B cell (primary cell): ENCODE measurements at regions not wholly inside any gene's neighbourhood (a gene's known extent, or its start where the extent isn't known, plus 50 kb on each side); places are given as distances from the start of the nearest gene placed in this dataset.

Experiments
- ATAC-seq: fragments of 200-7000 bp; cut with Tn5 transposase; one replicate; pipeline ENCODE4 v1.10.0; 2021; ENCODE audit warnings: low read depth, mild to moderate bottlenecking, moderate number of reproducible peaks, moderate library complexity
- CTCF ChIA-PET: fragments of 350-600 bp; sonication (Branson Sonifier 250); formaldehyde crosslinking; loops from one replicate; lab custom pipeline; 2021; ENCODE audit warnings: antibody characterized with exemption, inconsistent platforms; lab: Charles Lee
- POLR2A ChIA-PET: fragments of 350-600 bp; sonication (Branson Sonifier 250); formaldehyde crosslinking; loops from one replicate; lab custom pipeline; 2021; ENCODE audit warnings: antibody characterized with exemption; lab: Charles Lee
- DNase-seq: peaks from one replicate; pipeline ENCODE4 v3.0.0; 2013
- H2AFZ ChIP-seq: 2 replicates; pipeline ENCODE4 v1.6.1; 2012; ENCODE audit warnings: mild to moderate bottlenecking, low read depth, low read length; ENCODE audit not compliant: insufficient read depth, poor library complexity, severe bottlenecking
- H3K27ac ChIP-seq, 2 donors: 1 replicate in 1 of 2; 2 replicates in 1 of 2; pipeline ENCODE4 v1.5.1; 2012 to 2013; ENCODE audit warnings: low read length in 2 of 2, mild to moderate bottlenecking in 2 of 2, moderate library complexity in 1 of 2
- H3K27me3 ChIP-seq, 4 experiments: fragments of 200-600 bp in 1 of 4; sonication (generic) in 1 of 4; replicated peaks in 1 of 4; 1 replicate in 2 of 4; 2 replicates in 2 of 4; pipeline versions ENCODE4 v1.6.1 to v1.7.0; 2013 to 2016; ENCODE audit warnings: low read length in 3 of 4, mild to moderate bottlenecking in 2 of 4, mixed read lengths in 1 of 4, moderate library complexity in 1 of 4; ENCODE audit not compliant: insufficient read depth in 4 of 4, control insufficient read depth in 3 of 4; ENCODE audit errors: control extremely low read depth in 1 of 4
- H3K36me3 ChIP-seq, 2 experiments: replicated peaks in 1 of 2; 1 replicate in 1 of 2; 2 replicates in 1 of 2; pipeline versions ENCODE4 v1.6.1 to v1.7.1; 2013; ENCODE audit warnings: low read length in 1 of 2; ENCODE audit not compliant: insufficient read depth in 2 of 2, control insufficient read depth in 1 of 2; ENCODE audit errors: control extremely low read depth in 1 of 2, extremely low read depth in 1 of 2
- H3K4me1 ChIP-seq, 2 donors: fragments of 200-600 bp in 1 of 2; sonication (generic) in 1 of 2; 1 replicate in 1 of 2; 2 replicates in 1 of 2; pipeline versions ENCODE4 v1.5.1 to v1.6.1; 2013 to 2017; ENCODE audit warnings: low read length in 2 of 2; ENCODE audit not compliant: control insufficient read depth in 2 of 2, insufficient read depth in 2 of 2
- H3K4me2 ChIP-seq: replicated peaks from 2 replicates; pipeline ENCODE3; 2012; ENCODE audit warnings: mild to moderate bottlenecking, low read depth, low read length; ENCODE audit not compliant: poor library complexity, severe bottlenecking
- H3K4me3 ChIP-seq, 5 experiments: fragments of 200-600 bp in 1 of 5; sonication (generic) in 1 of 5; 1 replicate in 3 of 5; 2 replicates in 2 of 5; pipeline versions ENCODE4 v1.5.1 to v1.7.0; 2011 to 2016; ENCODE audit warnings: low read length in 4 of 5, mild to moderate bottlenecking in 4 of 5, low read depth in 2 of 5, control low read depth in 1 of 5, moderate library complexity in 1 of 5; ENCODE audit not compliant: insufficient read depth in 1 of 5; ENCODE audit errors: control extremely low read depth in 1 of 5, extremely low read depth in 1 of 5
- H3K79me2 ChIP-seq: fragments of 200-600 bp; sonication (generic); one replicate; pipeline ENCODE4 v1.6.0; 2016; ENCODE audit warnings: low read length; ENCODE audit not compliant: control insufficient read depth, insufficient read depth
- H3K9ac ChIP-seq: fragments of 200-600 bp; sonication (generic); 2 replicates; pipeline ENCODE4 v1.6.1; 2017; ENCODE audit warnings: mild to moderate bottlenecking, low read length, moderate library complexity
- H3K9me3 ChIP-seq, 3 donors: one replicate each; pipeline versions ENCODE4 v1.6.1 to v1.7.1; 2013; ENCODE audit warnings: low read length in 2 of 3; ENCODE audit not compliant: control insufficient read depth in 2 of 3, insufficient read depth in 1 of 3; ENCODE audit errors: control extremely low read depth in 1 of 3
- H4K20me1 ChIP-seq: 2 replicates; pipeline ENCODE4 v1.6.0; 2012; ENCODE audit warnings: mild to moderate bottlenecking, low read length; ENCODE audit not compliant: insufficient read depth, control insufficient read depth, poor library complexity, severe bottlenecking
- H3K27ac Mint-ChIP-seq: one replicate; pipeline ENCODE4 v1.8.0; 2021; ENCODE audit warnings: mixed read lengths
- H3K27me3 Mint-ChIP-seq: one replicate; pipeline ENCODE4 v1.8.0; 2021; ENCODE audit warnings: mixed read lengths
- H3K4me1 Mint-ChIP-seq: one replicate; pipeline ENCODE4 v1.8.0; 2021; ENCODE audit warnings: mixed read lengths
- H3K4me3 Mint-ChIP-seq: one replicate; pipeline ENCODE4 v1.8.0; 2021; ENCODE audit warnings: mixed read lengths
- H3K9me3 Mint-ChIP-seq: one replicate; pipeline ENCODE4 v1.8.0; 2022; ENCODE audit warnings: mixed read lengths; ENCODE audit not compliant: insufficient read depth
- EZH2 ChIP-seq: IDR thresholded peaks from 2 replicates; pipeline ENCODE4 v1.6.1; 2012; ENCODE audit warnings: borderline replicate concordance, low read depth, mild to moderate bottlenecking, moderate library complexity, low read length; ENCODE audit not compliant: insufficient read depth, poor library complexity, severe bottlenecking
- WGBS: methylation state at CpG from one replicate; pipeline ENCODE4 v1.1.5; 2013; ENCODE audit warnings: missing lambda C conversion rate; ENCODE audit not compliant: insufficient coverage; 5-methylcytosine and 5-hydroxymethylcytosine counted together
- intact Hi-C: fragments of 100-400 bp; cut with micrococcal nuclease; formaldehyde crosslinking; loops from one replicate; pipeline ENCODE4 v1.10.0; 2022
- TF ChIP-seq, protein P1 (sequence below): fragments of 200-600 bp; IDR thresholded peaks from one replicate; pipeline ENCODE4 v1.8.0; 2022; ENCODE audit warnings: antibody characterized with exemption, mild to moderate bottlenecking

DNA sequence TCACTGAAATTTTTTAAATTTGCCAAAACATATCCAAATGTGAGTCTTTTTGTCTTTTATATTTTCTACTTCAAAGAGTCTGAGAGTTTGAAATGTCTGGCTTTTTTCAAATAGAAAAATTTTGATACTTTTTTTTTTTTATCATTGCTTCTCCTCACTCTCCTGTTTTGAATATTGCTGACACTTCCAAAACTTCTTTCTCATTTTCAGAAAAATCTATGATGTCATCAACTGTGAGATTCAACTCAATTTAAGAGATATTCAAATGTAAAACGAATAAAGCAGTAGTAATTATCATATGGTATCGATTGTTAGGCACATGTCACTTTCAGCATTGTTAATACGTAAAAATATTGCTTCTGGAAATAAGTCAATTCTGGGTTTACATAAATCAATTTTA is 505.8 kb upstream of the STEAP1 start:
- Histone ChIP-seq H3K27me3 (no peaks in the 10 kb centered on the region), H3K4me1 (no peaks in the 10 kb centered on the region), H2AFZ (no peak overlapping the region), H3K9me3 (no peaks in the 10 kb centered on the region), H3K4me2 (no peak overlapping the region), H3K36me3 (no peaks in the 10 kb centered on the region), H3K9ac (no peak overlapping the region), H3K4me3 (no peak overlapping the region), H4K20me1 (no peaks in the 10 kb centered on the region), H3K27ac (no peak overlapping the region), H3K79me2 (no peaks in the 10 kb centered on the region)
- Mint-ChIP-seq H3K4me3 (no peak overlapping the region), H3K9me3 (no peaks in the 10 kb centered on the region), H3K27ac (no peak overlapping the region), H3K27me3 (no peaks in the 10 kb centered on the region), H3K4me1 (no peaks in the 10 kb centered on the region)
- CTCF ChIA-PET = no interaction called here
- WGBS = no CpG with 5 or more reads among the region's 3 CpGs
- DNase-seq = no peak
- intact Hi-C loops = no loop called here
- ATAC-seq = no peak
- POLR2A ChIA-PET = no interaction called here
- TF ChIP-seq EZH2 = no peak
- TF ChIP-seq, protein P1, sequence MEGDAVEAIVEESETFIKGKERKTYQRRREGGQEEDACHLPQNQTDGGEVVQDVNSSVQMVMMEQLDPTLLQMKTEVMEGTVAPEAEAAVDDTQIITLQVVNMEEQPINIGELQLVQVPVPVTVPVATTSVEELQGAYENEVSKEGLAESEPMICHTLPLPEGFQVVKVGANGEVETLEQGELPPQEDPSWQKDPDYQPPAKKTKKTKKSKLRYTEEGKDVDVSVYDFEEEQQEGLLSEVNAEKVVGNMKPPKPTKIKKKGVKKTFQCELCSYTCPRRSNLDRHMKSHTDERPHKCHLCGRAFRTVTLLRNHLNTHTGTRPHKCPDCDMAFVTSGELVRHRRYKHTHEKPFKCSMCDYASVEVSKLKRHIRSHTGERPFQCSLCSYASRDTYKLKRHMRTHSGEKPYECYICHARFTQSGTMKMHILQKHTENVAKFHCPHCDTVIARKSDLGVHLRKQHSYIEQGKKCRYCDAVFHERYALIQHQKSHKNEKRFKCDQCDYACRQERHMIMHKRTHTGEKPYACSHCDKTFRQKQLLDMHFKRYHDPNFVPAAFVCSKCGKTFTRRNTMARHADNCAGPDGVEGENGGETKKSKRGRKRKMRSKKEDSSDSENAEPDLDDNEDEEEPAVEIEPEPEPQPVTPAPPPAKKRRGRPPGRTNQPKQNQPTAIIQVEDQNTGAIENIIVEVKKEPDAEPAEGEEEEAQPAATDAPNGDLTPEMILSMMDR = no peak

DNA sequence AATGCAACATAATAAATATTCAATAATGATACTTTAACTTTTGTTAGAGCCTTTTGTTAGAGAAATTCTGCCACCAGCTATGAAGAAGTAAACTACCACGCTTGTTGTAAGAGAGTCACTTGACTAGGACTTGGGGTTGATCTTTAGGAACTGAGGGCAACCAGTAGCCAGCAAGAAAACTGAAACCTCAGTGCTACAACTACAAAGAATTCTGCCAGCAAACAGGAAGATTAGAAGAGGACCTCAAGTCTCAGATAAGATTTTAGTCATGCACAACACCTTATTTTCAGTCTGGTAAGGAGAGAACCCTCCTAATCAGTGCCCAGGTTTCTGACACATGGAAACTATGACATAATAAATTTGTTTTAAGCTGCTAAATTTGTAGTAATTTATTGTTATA is 498.3 kb upstream of the STEAP1 start:
- TF ChIP-seq, protein P1 = no peak
- no peak for TF ChIP-seq EZH2
- Histone ChIP-seq H3K9ac (no peak overlapping the region), H3K27me3 (no peaks in the 10 kb centered on the region), H3K4me1 (no peaks in the 10 kb centered on the region), H2AFZ (no peak overlapping the region), H3K4me2 (no peak overlapping the region), H3K9me3 (no peaks in the 10 kb centered on the region), H3K27ac (no peak overlapping the region), H4K20me1 (no peaks in the 10 kb centered on the region), H3K79me2 (no peaks in the 10 kb centered on the region), H3K36me3 (no peaks in the 10 kb centered on the region), H3K4me3 (no peak overlapping the region)
- no peaks in the 10 kb centered on the region for H3K4me1 Mint-ChIP-seq
- ChIA-PET POLR2A (no interaction called here), CTCF (no interaction called here)
- H3K27me3 Mint-ChIP-seq = no peaks in the 10 kb centered on the region
- ATAC-seq (no peak), DNase-seq (no peak)
- WGBS = 100% methylated on average over 1 of the region's 1 CpG
- intact Hi-C loops = no loop called here
- H3K27ac Mint-ChIP-seq = no peak overlapping the region
- H3K4me3 Mint-ChIP-seq = no peak overlapping the region
- peaks cover 2% of the 10 kb centered on the region for H3K9me3 Mint-ChIP-seq
